A549 (cell line): ENCODE measurements at regions not wholly inside any gene's neighbourhood (a gene's known extent, or its start where the extent isn't known, plus 50 kb on each side); places are given as distances from the start of the nearest gene placed in this dataset.

Experiments
- ATAC-seq, 2 experiments: fragments of 200-7000 bp in 1 of 2; fragments of >200 bp in 1 of 2; cut with Nextera tagmentation in 1 of 2; cut with Tn5 transposase in 1 of 2; 3 replicates each; pipeline versions ENCODE4 v1.8.0 to v1.9.1; 2018 to 2020; ENCODE audit warnings: mild to moderate bottlenecking in 1 of 2, moderate library complexity in 1 of 2
- CTCF ChIA-PET: fragments of 300-600 bp; sonication (Branson Sonifier 250); formaldehyde crosslinking; extraction: SDS; loops from one replicate; lab custom pipeline; 2021; ENCODE audit warnings: antibody characterized with exemption, inconsistent platforms; lab: Yijun Ruan, JAX
- POLR2A ChIA-PET: fragments of 350-600 bp; formaldehyde crosslinking; extraction: SDS; loops from one replicate; lab custom pipeline; 2021; ENCODE audit warnings: antibody characterized with exemption, inconsistent platforms; lab: Yijun Ruan, JAX
- DNase-seq, 2 experiments: peaks; one replicate each; pipeline versions ENCODE4 v3.0.0 to v3.0.0-alpha.2; 2011 to 2016; ENCODE audit warnings: low read depth in 1 of 2, low spot score in 1 of 2
- FAIRE-seq: peaks from 2 replicates; lab custom pipeline; 2011; peaks lifted over from hg19 to GRCh38; lab: Jason Lieb, UNC
- H3K27ac ChIP-seq, 2 experiments: fragments of >200 bp; sonication (Bioruptor Twin); formaldehyde crosslinking; 3 replicates each; pipeline ENCODE4 v1.5.1; 2016 to 2017
- H3K4me1 ChIP-seq: fragments of >200 bp; sonication (Bioruptor Twin); formaldehyde crosslinking; 3 replicates; pipeline ENCODE4 v1.6.1; 2016
- H3K4me2 ChIP-seq: fragments of >200 bp; sonication (Bioruptor Twin); formaldehyde crosslinking; 3 replicates; pipeline ENCODE4 v1.6.1; 2016
- H3K4me3 ChIP-seq: fragments of >200 bp; sonication (Bioruptor Twin); formaldehyde crosslinking; 3 replicates; pipeline ENCODE4 v1.5.1; 2016
- H3K9me3 ChIP-seq: fragments of >200 bp; sonication (Bioruptor Twin); formaldehyde crosslinking; 3 replicates; pipeline ENCODE4 v1.6.1; 2016
- ATOH8 ChIP-seq: fragments of 250-450 bp; sonication (Bioruptor Pico); IDR thresholded peaks from 2 replicates; pipeline ENCODE4 v1.5.0; 2020; ENCODE audit warnings: low read depth, mild to moderate bottlenecking, moderate library complexity
- BCL3 ChIP-seq: fragments of >200 bp; sonication (Bioruptor Twin); formaldehyde crosslinking; IDR thresholded peaks from 3 replicates; pipeline ENCODE4 v1.6.1; 2016
- BHLHE40 ChIP-seq: IDR thresholded peaks from 2 replicates; pipeline ENCODE4 v1.6.1; 2012; ENCODE audit warnings: low read depth, low read length, inconsistent platforms
- CBX2 ChIP-seq: fragments of 200-600 bp; sonication (generic); IDR thresholded peaks from 2 replicates; pipeline ENCODE4 v1.6.1; 2016; ENCODE audit warnings: low read depth, mild to moderate bottlenecking, borderline replicate concordance
- CBX8 ChIP-seq: fragments of 200-600 bp; sonication (generic); IDR thresholded peaks from 2 replicates; pipeline ENCODE4 v1.6.1; 2016
- CHD2 ChIP-seq: fragments of 150-350 bp; IDR thresholded peaks from 2 replicates; pipeline ENCODE4 v1.6.1; 2014; ENCODE audit warnings: low read length; ENCODE audit not compliant: partially characterized antibody
- EHF ChIP-seq: fragments of 250-450 bp; sonication (Bioruptor Pico); IDR thresholded peaks from 2 replicates; pipeline ENCODE4 v1.5.0; 2020; ENCODE audit warnings: mild to moderate bottlenecking
- FOSB ChIP-seq: fragments of 250-450 bp; sonication (Bioruptor Pico); IDR thresholded peaks from 2 replicates; pipeline ENCODE4 v1.5.0; 2020; ENCODE audit warnings: mild to moderate bottlenecking, moderate library complexity
- FOXS1 ChIP-seq: fragments of 250-450 bp; sonication (Bioruptor Pico); IDR thresholded peaks from 2 replicates; pipeline ENCODE4 v1.5.0; 2020; ENCODE audit warnings: mild to moderate bottlenecking, moderate library complexity
- HES2 ChIP-seq: fragments of >200 bp; sonication (Bioruptor Twin); formaldehyde crosslinking; IDR thresholded peaks from 2 replicates; pipeline ENCODE4 v1.6.1; 2016
- HEYL ChIP-seq: fragments of 250-450 bp; sonication (Bioruptor Pico); IDR thresholded peaks from 2 replicates; pipeline ENCODE4 v1.8.0; 2021; ENCODE audit warnings: mild to moderate bottlenecking, moderate library complexity
- NFE2L2 ChIP-seq: fragments of 150-350 bp; conservative IDR thresholded peaks from 2 replicates; pipeline ENCODE4 v1.6.1; 2014; ENCODE audit warnings: low read length
- PHF8 ChIP-seq: fragments of 200-600 bp; sonication (generic); IDR thresholded peaks from 2 replicates; pipeline ENCODE4 v1.6.1; 2016; ENCODE audit warnings: low read depth, mild to moderate bottlenecking, antibody characterized with exemption, moderate library complexity, borderline replicate concordance
- POLR2A ChIP-seq: IDR thresholded peaks from 2 replicates; pipeline ENCODE4 v1.6.1; 2012; ENCODE audit warnings: mild to moderate bottlenecking, low read length
- RAD21 ChIP-seq, 2 experiments: fragments of >200 bp in 1 of 2; sonication (Bioruptor Twin) in 1 of 2; formaldehyde crosslinking in 1 of 2; IDR thresholded peaks in 1 of 2; conservative IDR thresholded peaks in 1 of 2; 2 replicates in 1 of 2; 3 replicates in 1 of 2; pipeline ENCODE4 v1.6.1; 2012 to 2018; ENCODE audit warnings: inconsistent platforms in 1 of 2
- RARB ChIP-seq: fragments of 250-450 bp; sonication (Bioruptor Pico); IDR thresholded peaks from 2 replicates; pipeline ENCODE4 v1.8.0; 2021; ENCODE audit warnings: mild to moderate bottlenecking, moderate library complexity
- RCOR1 ChIP-seq: fragments of 150-350 bp; IDR thresholded peaks from 2 replicates; pipeline ENCODE4 v1.6.1; 2014; ENCODE audit warnings: antibody characterized with exemption, low read length, low read depth
- REST ChIP-seq: fragments of 200-600 bp; sonication (generic); IDR thresholded peaks from 2 replicates; pipeline ENCODE4 v1.6.1; 2016; ENCODE audit warnings: antibody characterized with exemption, mild to moderate bottlenecking, moderate library complexity
- SMC3 ChIP-seq: fragments of >200 bp; sonication (Bioruptor Twin); formaldehyde crosslinking; IDR thresholded peaks from 3 replicates; pipeline ENCODE4 v1.6.1; 2018; ENCODE audit warnings: inconsistent platforms
- ZFP36 ChIP-seq: fragments of 450-650 bp; IDR thresholded peaks from 2 replicates; pipeline ENCODE4 v1.6.1; 2014; ENCODE audit warnings: borderline replicate concordance; ENCODE audit not compliant: partially characterized antibody
- ZNF302 ChIP-seq: fragments of 250-450 bp; sonication (Bioruptor Pico); IDR thresholded peaks from 2 replicates; pipeline ENCODE4 v1.9.0; 2021; ENCODE audit warnings: inconsistent platforms, mild to moderate bottlenecking, moderate library complexity
- ZSCAN20 ChIP-seq: fragments of 250-450 bp; sonication (Bioruptor Pico); IDR thresholded peaks from 2 replicates; pipeline ENCODE4 v1.8.0; 2022; ENCODE audit warnings: mild to moderate bottlenecking, moderate library complexity
- WGBS: methylation state at CpG from one replicate; pipeline ENCODE4 v1.1.6; 2017; ENCODE audit errors: missing lambda C conversion rate; 5-methylcytosine and 5-hydroxymethylcytosine counted together

- Histone ChIP-seq H3K4me3 (no peak overlapping the region), H3K9me3 (no peaks in the 10 kb centered on the region), H3K4me1 (peaks cover 27% of the 10 kb centered on the region), H3K4me2 (no peak overlapping the region), H3K27ac (peak overlapping the region; percentile 46 to 65; a peak in 4 of 6 replicates)
- WGBS, result 73% methylated on average over 6 of the region's 8 CpGs
- TF ChIP-seq ZFP36 (no peak), ZNF302 (CRISPR knock-in tag) (no peak), BCL3 (no peak), SMC3 (no peak), EHF (CRISPR knock-in tag) (no peak), PHF8 (no peak), ATOH8 (CRISPR knock-in tag) (no peak)
- ATAC-seq, result no peak
- no peak for FAIRE-seq
- ChIA-PET POLR2A (no interaction called here), CTCF (interaction anchor here (0.8 to 2.4 kb wide), 3 partner anchors 9 to 37 kb away, joined by 3 to 13 read pairs (median 3); no protein-coding TSS in a partner anchor)
- no peak for DNase-seq
Measured at GRCh38 chr20:50272030-50272723, 81.5 kb downstream of the CEBPB start.

GRCh38 chr20:50272724-50273446 lies 82.3 kb downstream of the CEBPB start:
- no peak for DNase-seq
- ChIA-PET CTCF (interaction anchor here (0.8 to 2.4 kb wide), 4 partner anchors 7 to 36 kb away, joined by 3 to 13 read pairs (median 4); no protein-coding TSS in a partner anchor), POLR2A (no interaction called here)
- H3K9me3 ChIP-seq, result no peaks in the 10 kb centered on the region
- H3K4me1 ChIP-seq, result peaks cover 27% of the 10 kb centered on the region
- no peak overlapping the region for H3K4me2 ChIP-seq
- no peak; a peak in 1 of 6 replicates for ATAC-seq
- H3K27ac ChIP-seq, result peak overlapping the region; percentile 58 to 96; a peak in 5 of 6 replicates
- no peak overlapping the region for H3K4me3 ChIP-seq
- FAIRE-seq, result no peak
- WGBS, result 72% methylated on average over 6 of the region's 6 CpGs
- no peak for TF ChIP-seq CBX8
- TF ChIP-seq NFE2L2, result no peak
- no peak for TF ChIP-seq RARB
- no peak for TF ChIP-seq FOXS1 (CRISPR knock-in tag)
- no peak for TF ChIP-seq CHD2
- no peak for TF ChIP-seq BHLHE40
- no peak for TF ChIP-seq PHF8
- TF ChIP-seq FOSB (CRISPR knock-in tag), result no peak
- no peak for TF ChIP-seq POLR2A
- no peak for TF ChIP-seq CBX2
- no peak for TF ChIP-seq RAD21 (conservative IDR thresholded peaks at IDR 0.05 in 1 of 2, IDR thresholded peaks at IDR 0.05 in 1 of 2)
- no peak for TF ChIP-seq HEYL (CRISPR knock-in tag)
- no peak for TF ChIP-seq HES2
- no peak for TF ChIP-seq REST
- TF ChIP-seq RCOR1, result no peak
- no peak for TF ChIP-seq ZSCAN20 (CRISPR knock-in tag)
- TF ChIP-seq BCL3, result no peak
- TF ChIP-seq EHF (CRISPR knock-in tag), result no peak
